Activated CD4-positive, alpha-beta T cell treated with anti-CD3 and anti-CD28 coated beads, Interleukin-10, Interleukin-2, amounts not matched to agents 100 ng/mL and 50 ng/mL, durations not matched to agents 16 hours and 8 hours (primary cell): ENCODE measurements at regions not wholly inside any gene's neighbourhood (a gene's known extent, or its start where the extent isn't known, plus 50 kb on each side); places are given as distances from the start of the nearest gene placed in this dataset.
"Not testable (repeated sequence)": the region's sequence is repeated elsewhere in the genome, so short reads cannot be mapped to it uniquely, and the experiment has no call there.

Experiments used
- DNase-seq: peaks from one replicate; pipeline ENCODE4 v3.0.0-alpha.2; 2020

DNA sequence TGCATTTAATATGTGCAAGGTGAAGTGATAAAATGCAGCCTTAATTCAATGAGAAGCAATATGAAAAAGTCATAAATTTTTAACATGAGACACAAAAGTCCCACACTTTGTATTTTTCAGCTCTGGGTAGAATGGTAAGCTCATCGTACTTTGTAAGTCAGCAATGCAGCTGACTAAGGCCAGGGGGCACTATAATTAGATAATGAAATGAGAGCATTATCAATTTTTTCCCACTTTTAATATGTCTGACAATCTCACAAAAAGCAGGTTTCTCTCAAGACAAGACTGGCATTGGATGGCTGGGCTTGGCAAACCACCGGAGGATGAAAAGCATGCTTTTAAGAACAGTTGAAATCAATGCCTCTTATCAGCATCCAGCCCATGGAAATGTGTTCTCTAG lies 162.8 kb downstream of the FAM174A start:
- no peak for DNase-seq

DNA sequence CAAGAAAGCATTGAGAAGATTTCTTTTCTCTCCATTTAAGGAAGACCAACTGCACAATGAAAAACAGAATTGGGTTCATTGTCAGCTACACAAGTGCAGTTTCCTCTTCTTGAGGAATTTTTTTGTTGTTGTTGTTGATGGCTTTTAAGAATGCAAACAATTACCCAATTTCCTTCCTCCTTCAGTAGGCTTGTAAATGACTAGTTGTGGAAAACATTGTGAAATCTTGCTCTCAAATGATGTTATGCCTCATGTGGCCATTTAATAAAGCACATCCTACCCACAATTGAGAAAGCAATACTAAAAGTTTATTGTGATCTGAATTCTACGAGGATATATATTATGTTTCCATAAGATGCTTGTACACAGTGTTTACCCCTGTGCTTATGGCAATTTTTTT lies 171.6 kb downstream of the FAM174A start:
- peak; percentile 32 for DNase-seq

DNA sequence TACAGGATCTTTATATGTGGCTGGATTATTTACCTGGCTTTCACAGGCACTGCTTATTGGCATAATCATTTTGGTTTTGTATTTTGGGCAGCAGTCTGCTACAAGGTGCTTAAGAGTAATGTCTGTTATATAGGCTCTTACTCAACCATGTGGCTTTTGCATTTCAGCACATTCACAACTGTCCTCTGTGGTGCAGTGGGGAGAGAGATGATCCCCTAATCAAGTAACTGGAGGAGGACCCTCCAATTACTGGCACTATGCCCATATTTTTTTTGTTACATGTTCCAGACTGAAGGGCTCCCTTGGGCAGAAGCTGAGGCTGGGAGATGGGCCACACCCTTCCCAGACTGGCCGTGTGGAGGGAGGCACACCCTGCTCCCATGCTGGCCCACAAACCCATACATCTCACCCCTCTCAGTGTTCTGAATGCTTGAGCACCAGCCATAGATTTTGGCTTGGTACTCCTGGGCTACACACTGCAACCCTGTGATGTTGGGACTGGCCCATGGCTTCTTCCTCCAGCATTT lies 173.5 kb downstream of the FAM174A start:
- DNase-seq = no peak

DNA sequence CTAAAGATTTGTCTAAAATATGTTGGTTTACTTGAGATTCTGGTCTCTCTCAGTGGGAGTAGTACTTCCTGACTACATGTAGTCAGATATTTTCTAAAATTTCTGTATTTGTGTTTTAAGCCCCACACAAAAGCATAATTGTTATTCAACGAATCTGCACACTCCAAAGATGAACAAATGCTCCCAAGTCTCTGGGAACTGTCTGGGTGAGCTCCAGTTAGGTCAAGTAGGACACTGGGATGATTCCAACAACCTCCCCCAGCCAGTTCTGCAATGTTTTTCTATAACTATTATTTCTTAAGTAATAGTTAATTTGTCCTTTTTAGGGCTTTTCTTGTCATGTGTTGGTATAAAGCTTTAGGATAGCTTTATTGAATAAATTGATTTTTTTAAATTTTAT lies 174.6 kb downstream of the FAM174A start:
- no peak for DNase-seq

DNA sequence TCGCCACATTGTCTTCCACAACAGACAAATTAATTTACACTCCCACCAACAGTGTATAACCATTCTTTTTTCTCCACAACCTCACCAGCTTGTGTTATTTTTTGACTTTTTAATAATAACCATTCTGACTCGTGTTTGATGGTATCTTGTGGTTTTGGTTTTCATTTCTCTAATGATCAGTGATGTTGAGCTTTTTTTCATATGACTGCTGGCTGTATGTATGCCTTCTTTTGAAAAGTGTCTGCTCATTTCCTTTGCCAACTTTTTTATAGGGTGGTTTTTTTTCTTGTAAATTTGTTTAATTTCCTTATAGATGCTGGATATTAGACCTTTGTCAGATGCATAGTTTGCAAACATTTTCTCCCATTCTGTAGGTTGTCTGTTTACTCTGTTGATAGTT lies 179.6 kb downstream of the FAM174A start:
- DNase-seq = not testable (repeated sequence)

DNA sequence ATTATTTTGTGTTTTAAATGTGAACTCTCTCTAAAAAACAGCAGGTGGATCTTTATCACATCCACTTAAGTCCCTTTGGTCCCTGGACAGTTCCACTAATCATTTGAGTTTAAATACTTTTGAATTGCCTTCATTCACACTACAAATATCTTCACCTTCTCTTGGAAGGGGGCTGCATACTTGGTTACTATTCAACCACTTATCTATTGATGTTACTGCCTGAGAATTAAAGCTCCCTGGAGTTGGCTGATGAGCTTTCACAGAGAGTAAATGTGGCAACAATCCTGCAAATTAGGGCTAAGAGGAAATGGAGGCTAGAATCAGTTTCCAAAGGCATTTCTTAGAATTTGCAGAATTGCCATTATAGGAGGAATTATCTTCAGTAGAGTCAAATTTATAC lies 180.4 kb downstream of the ST8SIA4 start:
- DNase-seq = no peak

DNA sequence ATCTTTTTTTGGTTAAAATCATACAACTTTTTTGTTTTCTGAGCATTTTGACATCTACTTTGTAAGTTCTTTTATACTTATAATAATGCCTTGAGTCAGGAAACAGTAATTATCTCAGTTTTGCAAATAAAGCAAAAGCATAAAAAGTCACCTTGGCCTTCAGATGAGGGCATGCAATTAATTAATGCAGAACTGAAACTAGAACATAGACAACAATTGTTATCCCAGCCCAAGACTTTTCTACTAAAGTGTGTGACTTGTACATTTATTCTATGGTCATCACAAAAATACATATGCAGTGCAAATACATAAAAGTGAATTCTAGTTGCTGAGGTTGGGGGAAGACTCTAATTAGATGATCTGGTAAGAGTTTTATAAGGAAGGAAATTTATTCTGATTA lies 179.9 kb downstream of the ST8SIA4 start:
- no peak for DNase-seq

DNA sequence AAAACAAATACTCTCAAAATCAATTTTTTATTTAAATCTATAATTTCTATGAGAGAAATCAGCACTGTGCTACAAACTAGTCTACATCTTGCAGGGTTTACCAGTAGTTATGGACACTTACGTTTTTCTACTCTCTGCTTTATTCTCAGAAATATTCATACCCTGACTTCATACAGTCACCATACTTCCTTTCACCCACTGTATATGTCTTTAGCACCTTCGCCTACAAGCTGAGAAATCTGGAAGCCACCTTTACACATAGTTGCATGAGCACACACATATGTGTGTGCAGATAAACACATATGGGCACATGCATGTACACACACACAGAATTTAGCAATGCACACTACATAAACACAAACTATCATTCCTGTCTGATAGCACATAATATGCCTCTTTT lies 177.0 kb downstream of the ST8SIA4 start:
- DNase-seq = no peak

DNA sequence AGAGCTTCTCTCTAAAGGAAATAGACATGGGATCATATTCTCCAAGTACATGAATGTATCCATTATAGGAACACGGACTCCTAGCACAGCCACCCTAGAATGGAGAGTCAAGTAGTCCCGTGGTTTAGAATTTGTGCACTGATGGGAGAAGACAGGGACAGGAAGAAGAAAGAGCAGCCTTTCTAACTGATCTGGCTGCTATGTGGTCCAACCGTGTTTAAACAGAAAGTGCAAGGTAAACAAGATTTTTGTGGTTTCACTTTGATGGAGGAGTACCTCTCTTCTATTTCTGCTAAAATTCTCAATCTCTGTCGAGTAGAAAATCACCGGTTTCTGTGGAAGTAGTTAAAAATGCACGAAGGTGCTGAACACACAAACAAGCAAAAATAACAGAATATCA lies 171.3 kb downstream of the ST8SIA4 start:
- DNase-seq = peak; percentile 72

DNA sequence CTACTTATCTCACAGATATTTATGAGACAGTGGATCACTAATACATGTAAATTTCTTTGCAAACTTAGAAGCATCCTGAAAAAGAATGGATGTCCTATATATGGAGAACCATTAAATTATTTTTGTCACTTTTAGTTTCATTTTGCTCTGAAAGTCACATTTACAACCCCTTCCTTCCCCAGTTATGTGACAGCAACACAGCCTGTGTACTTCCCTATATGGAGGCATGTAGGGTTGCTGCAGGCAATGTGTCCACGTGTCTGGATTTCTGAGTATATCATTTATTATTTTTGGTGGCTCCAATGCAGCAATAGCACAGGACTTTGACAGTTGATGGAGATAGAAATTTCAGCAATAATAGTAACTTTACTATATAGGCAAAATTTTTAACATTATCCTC lies 156.4 kb downstream of the ST8SIA4 start:
- DNase-seq = no peak

DNA sequence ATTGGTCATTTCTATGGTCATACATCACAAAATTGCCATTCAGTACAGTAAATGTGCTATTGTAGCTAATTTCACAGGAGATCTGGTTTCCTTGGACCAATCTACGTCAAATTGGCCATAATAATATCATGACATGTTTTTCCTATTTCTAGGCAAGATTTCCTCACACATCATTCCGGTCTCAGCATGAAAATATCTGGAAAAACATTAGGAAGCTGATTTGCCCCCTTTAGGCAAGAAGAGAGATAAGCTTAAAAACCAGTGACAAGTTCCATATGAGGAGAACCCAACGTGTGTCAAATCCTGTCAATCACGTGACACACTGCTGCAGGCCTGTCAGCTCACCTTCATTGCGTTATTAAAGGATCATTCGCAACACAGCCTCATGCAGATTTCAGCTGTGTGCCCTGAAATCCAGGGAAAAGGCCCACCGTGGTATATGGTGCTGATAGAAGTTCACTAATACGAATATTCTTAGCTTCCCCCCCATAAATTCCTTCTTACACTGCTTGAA lies 153.3 kb downstream of the ST8SIA4 start:
- DNase-seq = no peak

DNA sequence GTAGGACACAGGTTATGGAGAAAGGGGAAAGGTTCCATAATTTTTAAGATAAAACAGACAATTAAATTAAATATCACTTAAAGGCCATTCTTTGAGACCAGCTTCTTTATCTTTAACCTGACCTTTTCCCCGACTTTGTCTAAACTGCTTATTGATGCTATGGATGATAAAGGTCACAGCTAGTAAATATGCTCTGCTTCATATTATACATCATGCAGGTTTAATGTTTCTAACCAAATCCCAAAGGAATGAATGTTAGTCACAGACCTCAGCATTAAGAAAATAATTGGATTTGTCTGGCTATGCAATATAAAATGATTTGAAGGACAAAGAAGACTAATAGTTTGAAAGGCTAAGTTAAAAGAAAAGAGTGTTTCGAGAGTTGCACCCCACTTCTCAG lies 147.6 kb downstream of the ST8SIA4 start:
- no peak for DNase-seq
